HG02852 (cell line): ENCODE measurements at regions not wholly inside any gene's neighbourhood (a gene's known extent, or its start where the extent isn't known, plus 50 kb on each side); places are given as distances from the start of the nearest gene placed in this dataset.

Source experiments
- ATAC-seq: cut with Tn5 transposase; IDR thresholded peaks from one replicate; pipeline ENCODE4 v1.9.1; 2021; ENCODE audit warnings: mild to moderate bottlenecking, moderate library complexity; ENCODE audit not compliant: unreplicated experiment

GRCh38 chr1:68378296-68379084, 71.3 kb downstream of the RPE65 start:
- ATAC-seq: no peak

- no peak for ATAC-seq
These were observed 72.7 kb downstream of the RPE65 start for GRCh38 chr1:68377098-68377497.

GRCh38 chr1:68376441-68376840, 73.3 kb downstream of the RPE65 start:
- no peak for ATAC-seq

GRCh38 chr1:68375919-68376318, 73.8 kb downstream of the RPE65 start:
- no peak for ATAC-seq

- no peak for ATAC-seq
These were observed 76.6 kb downstream of the RPE65 start for GRCh38 chr1:68373173-68373572.

- no peak for ATAC-seq
These were observed 77.3 kb downstream of the RPE65 start for GRCh38 chr1:68372487-68372886.

GRCh38 chr1:68370101-68370915, 79.4 kb downstream of the RPE65 start:
- no peak for ATAC-seq

- no peak for ATAC-seq
These were observed 83.2 kb downstream of the RPE65 start for GRCh38 chr1:68366572-68366971.

GRCh38 chr1:68365709-68366382, 83.9 kb downstream of the RPE65 start:
- no peak for ATAC-seq

GRCh38 chr1:68363339-68363738, 86.4 kb downstream of the RPE65 start:
- ATAC-seq: no peak

- ATAC-seq: no peak
These were observed 88.3 kb downstream of the RPE65 start for GRCh38 chr1:68361346-68361910.

GRCh38 chr1:68359045-68359444, 90.7 kb downstream of the RPE65 start:
- no peak for ATAC-seq

- no peak for ATAC-seq
These were observed 91.3 kb downstream of the RPE65 start for GRCh38 chr1:68358439-68358838.

- ATAC-seq: no peak
These were observed 94.1 kb downstream of the RPE65 start for GRCh38 chr1:68355614-68356013.

- no peak for ATAC-seq
These were observed 97.6 kb downstream of the RPE65 start for GRCh38 chr1:68352202-68352601.

GRCh38 chr1:68347415-68347814, 102.3 kb downstream of the RPE65 start:
- peak; percentile 90 for ATAC-seq

- ATAC-seq: no peak
These were observed 103.5 kb downstream of the RPE65 start for GRCh38 chr1:68346188-68346808.

GRCh38 chr1:68344208-68344607, 105.5 kb downstream of the RPE65 start:
- ATAC-seq: no peak

GRCh38 chr1:68340951-68341350, 108.6 kb upstream of the WLS start:
- no peak for ATAC-seq

GRCh38 chr1:68339505-68339904, 107.2 kb upstream of the WLS start:
- ATAC-seq: no peak

GRCh38 chr1:68338081-68338480, 105.8 kb upstream of the WLS start:
- no peak for ATAC-seq
